ENCODE measurements at regions not wholly inside any gene's neighbourhood (a gene's known extent, or its start where the extent isn't known, plus 50 kb on each side); places are given as distances from the start of the nearest gene placed in this dataset.

GRCh38 chr13:27014406-27015359, 156.9 kb downstream of the USP12 start:
- DNase-seq = no peak

- no peak for DNase-seq
Observed at GRCh38 chr13:27012482-27013197, 159.0 kb downstream of the USP12 start.

- no peak for DNase-seq
Observed at GRCh38 chr13:27011661-27012060, 159.9 kb downstream of the USP12 start.

- no peak for DNase-seq
Observed at GRCh38 chr13:27008733-27009132, 162.9 kb downstream of the USP12 start.

GRCh38 chr13:27007166-27007565, 164.4 kb downstream of the USP12 start:
- DNase-seq = peak; percentile 48

- peak; percentile 55 for DNase-seq
Observed at GRCh38 chr13:27006519-27007161, 165.0 kb downstream of the USP12 start.

- no peak for DNase-seq
Observed at GRCh38 chr13:27005976-27006518, 165.6 kb downstream of the USP12 start.

GRCh38 chr13:27005556-27005955, 166.1 kb downstream of the USP12 start:
- peak; percentile 70 for DNase-seq

- no peak for DNase-seq
Observed at GRCh38 chr13:27004866-27005265, 166.7 kb downstream of the USP12 start.

GRCh38 chr13:27004326-27004725, 167.3 kb downstream of the USP12 start:
- DNase-seq = no peak

GRCh38 chr13:27001705-27002104, 169.9 kb downstream of the USP12 start:
- DNase-seq = no peak

- DNase-seq = no peak
Observed at GRCh38 chr13:27000686-27001085, 170.9 kb downstream of the USP12 start.

- no peak for DNase-seq
Observed at GRCh38 chr13:26999499-26999898, 172.1 kb downstream of the USP12 start.

GRCh38 chr13:26998292-26998691, 173.3 kb downstream of the USP12 start:
- no peak for DNase-seq

- DNase-seq = no peak
Observed at GRCh38 chr13:26996965-26997752, 174.5 kb downstream of the USP12 start.

- DNase-seq = no peak
Observed at GRCh38 chr13:26995159-26995558, 176.5 kb downstream of the USP12 start.

GRCh38 chr13:26993780-26994179, 177.8 kb downstream of the USP12 start:
- DNase-seq = no peak

- DNase-seq = no peak
Observed at GRCh38 chr13:26992951-26993719, 178.5 kb downstream of the USP12 start.

GRCh38 chr13:26991508-26992181, 180.0 kb downstream of the USP12 start:
- DNase-seq = peak; percentile 25

- DNase-seq = no peak
Observed at GRCh38 chr13:26989957-26990713, 181.5 kb downstream of the USP12 start.
